GM21576 (cell line): ENCODE measurements at regions not wholly inside any gene's neighbourhood (a gene's known extent, or its start where the extent isn't known, plus 50 kb on each side); places are given as distances from the start of the nearest gene placed in this dataset.

Source experiments
- ATAC-seq: cut with Tn5 transposase; IDR thresholded peaks from one replicate; pipeline ENCODE4 v1.9.1; 2021; ENCODE audit warnings: mild to moderate bottlenecking, moderate library complexity; ENCODE audit not compliant: unreplicated experiment

- no peak for ATAC-seq
Measured at GRCh38 chr9:107927276-107927675, 437.7 kb upstream of the KLF4 start.

- no peak for ATAC-seq
Measured at GRCh38 chr9:107925749-107926297, 436.3 kb upstream of the KLF4 start.

GRCh38 chr9:107922260-107922659, 432.7 kb upstream of the KLF4 start:
- no peak for ATAC-seq

GRCh38 chr9:107919263-107919662, 429.7 kb upstream of the KLF4 start:
- no peak for ATAC-seq

GRCh38 chr9:107918749-107919148, 429.2 kb upstream of the KLF4 start:
- ATAC-seq = no peak

- ATAC-seq = no peak
Measured at GRCh38 chr9:107914151-107914550, 424.6 kb upstream of the KLF4 start.

GRCh38 chr9:107907715-107908114, 418.1 kb upstream of the KLF4 start:
- no peak for ATAC-seq

GRCh38 chr9:107907255-107907654, 417.7 kb upstream of the KLF4 start:
- no peak for ATAC-seq

GRCh38 chr9:107906074-107906473, 416.5 kb upstream of the KLF4 start:
- no peak for ATAC-seq

- no peak for ATAC-seq
Measured at GRCh38 chr9:107905308-107906020, 415.9 kb upstream of the KLF4 start.

- ATAC-seq = no peak
Measured at GRCh38 chr9:107899961-107900330, 410.4 kb upstream of the KLF4 start.

GRCh38 chr9:107898761-107899160, 409.2 kb upstream of the KLF4 start:
- no peak for ATAC-seq

GRCh38 chr9:107896544-107896943, 407.0 kb upstream of the KLF4 start:
- ATAC-seq = no peak

- no peak for ATAC-seq
Measured at GRCh38 chr9:107895501-107896001, 406.0 kb upstream of the KLF4 start.

- ATAC-seq = no peak
Measured at GRCh38 chr9:107894572-107895261, 405.1 kb upstream of the KLF4 start.

- ATAC-seq = no peak
Measured at GRCh38 chr9:107890921-107891465, 401.4 kb upstream of the KLF4 start.

GRCh38 chr9:107888773-107889227, 399.2 kb upstream of the KLF4 start:
- ATAC-seq = no peak

GRCh38 chr9:107886826-107887225, 397.3 kb upstream of the KLF4 start:
- no peak for ATAC-seq

- peak; percentile 99 for ATAC-seq
Measured at GRCh38 chr9:107883496-107884124, 394.0 kb upstream of the KLF4 start.

- no peak for ATAC-seq
Measured at GRCh38 chr9:107881626-107882300, 392.2 kb upstream of the KLF4 start.

- ATAC-seq = no peak
Measured at GRCh38 chr9:107878462-107878861, 388.9 kb upstream of the KLF4 start.
